Fibroblast of lung (primary cell): ENCODE measurements at regions not wholly inside any gene's neighbourhood (a gene's known extent, or its start where the extent isn't known, plus 50 kb on each side); places are given as distances from the start of the nearest gene placed in this dataset.

Source experiments
- DNase-seq, 2 donors: peaks; one replicate each; pipeline versions ENCODE4 v3.0.0 to v3.0.0-alpha.2; 2010; ENCODE audit warnings: low read depth in 2 of 2
- H2AFZ ChIP-seq: 2 replicates; pipeline ENCODE4 v1.5.1; 2012; ENCODE audit warnings: low read length, control low read depth, inconsistent platforms
- H3K27ac ChIP-seq: 2 replicates; pipeline ENCODE4 v1.5.1; 2011; ENCODE audit warnings: low read length, control low read depth; ENCODE audit not compliant: insufficient read depth
- H3K27me3 ChIP-seq: 2 replicates; pipeline ENCODE4 v1.5.1; 2011; ENCODE audit warnings: mild to moderate bottlenecking, low read length; ENCODE audit not compliant: control insufficient read depth, insufficient read depth
- H3K36me3 ChIP-seq: 2 replicates; pipeline ENCODE4 v1.5.1; 2011; ENCODE audit warnings: low read length; ENCODE audit not compliant: control insufficient read depth, insufficient read depth
- H3K4me1 ChIP-seq: 2 replicates; pipeline ENCODE4 v1.5.1; 2011; ENCODE audit warnings: low read length; ENCODE audit not compliant: control insufficient read depth, insufficient read depth; ENCODE audit errors: extremely low read depth
- H3K4me2 ChIP-seq: 2 replicates; pipeline ENCODE4 v1.5.1; 2011; ENCODE audit warnings: low read length, control low read depth; ENCODE audit not compliant: insufficient read depth; ENCODE audit errors: extremely low read depth
- H3K4me3 ChIP-seq, 4 experiments: fragments of 200-600 bp in 1 of 4; sonication (generic) in 1 of 4; replicated peaks in 1 of 4; 2 replicates each; pipeline ENCODE4 v1.5.1; 2011 to 2016; ENCODE audit warnings: low read length in 4 of 4, low read depth in 3 of 4, mild to moderate bottlenecking in 3 of 4, control low read depth in 2 of 4, inconsistent platforms in 1 of 4, mixed read lengths in 1 of 4; ENCODE audit not compliant: insufficient read depth in 1 of 4; ENCODE audit errors: control extremely low read depth in 1 of 4
- H3K79me2 ChIP-seq: 2 replicates; pipeline ENCODE4 v1.5.1; 2012; ENCODE audit warnings: mild to moderate bottlenecking, low read length, inconsistent platforms; ENCODE audit not compliant: control insufficient read depth, insufficient read depth
- H3K9ac ChIP-seq: 2 replicates; pipeline ENCODE4 v1.5.1; 2011; ENCODE audit warnings: mild to moderate bottlenecking, low read length, control low read depth; ENCODE audit not compliant: insufficient read depth
- H3K9me3 ChIP-seq: 2 replicates; pipeline ENCODE4 v1.5.1; 2012; ENCODE audit warnings: low read depth, low read length; ENCODE audit not compliant: control insufficient read depth, insufficient read depth
- H4K20me1 ChIP-seq: 2 replicates; pipeline ENCODE4 v1.5.1; 2011; ENCODE audit warnings: low read length; ENCODE audit not compliant: control insufficient read depth, insufficient read depth; ENCODE audit errors: extremely low read depth
- EZH2 ChIP-seq: IDR thresholded peaks from 2 replicates; pipeline ENCODE4 v1.5.1; 2012; ENCODE audit warnings: low read length, control low read depth, mild to moderate bottlenecking; ENCODE audit errors: missing control alignments
- TF ChIP-seq, protein P1 (sequence below), 2 donors: IDR thresholded peaks in 1 of 2; conservative IDR thresholded peaks in 1 of 2; 1 replicate in 1 of 2; 2 replicates in 1 of 2; pipeline ENCODE4 v1.5.1; 2011 to 2012; ENCODE audit warnings: low read length in 2 of 2, control low read depth in 1 of 2, inconsistent platforms in 1 of 2, low read depth in 1 of 2, mild to moderate bottlenecking in 1 of 2

DNA sequence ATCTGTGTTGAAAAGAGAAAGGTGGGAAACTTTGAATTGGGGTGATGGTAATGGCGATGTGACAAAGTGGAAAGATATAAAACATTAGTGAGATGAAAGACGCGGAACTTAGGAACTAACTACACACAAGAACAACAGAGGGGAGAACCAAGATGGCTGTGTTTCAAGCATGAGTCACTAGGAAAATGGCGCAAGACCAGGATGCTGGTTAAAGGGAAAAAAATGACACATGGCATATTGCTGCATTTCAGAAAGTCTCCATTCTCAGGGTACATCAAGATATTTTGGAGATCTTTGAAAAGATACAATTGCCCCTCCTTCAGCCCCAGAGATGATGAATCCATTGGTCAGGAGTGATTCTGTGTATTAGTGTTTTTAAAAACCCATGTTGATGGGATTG, 164.4 kb downstream of the FBXO8 start:
- no peak overlapping the region for H3K4me3 ChIP-seq
- no peaks in the 10 kb centered on the region for H4K20me1 ChIP-seq
- H3K27me3 ChIP-seq = no peaks in the 10 kb centered on the region
- no peak overlapping the region for H3K27ac ChIP-seq
- H3K4me2 ChIP-seq = no peak overlapping the region
- H2AFZ ChIP-seq = no peak overlapping the region
- H3K9ac ChIP-seq = no peak overlapping the region
- H3K4me1 ChIP-seq = no peaks in the 10 kb centered on the region
- H3K79me2 ChIP-seq = no peaks in the 10 kb centered on the region
- DNase-seq = peak; percentile 5 to 82
- no peaks in the 10 kb centered on the region for H3K36me3 ChIP-seq
- TF ChIP-seq EZH2 = no peak
- TF ChIP-seq, protein P1, sequence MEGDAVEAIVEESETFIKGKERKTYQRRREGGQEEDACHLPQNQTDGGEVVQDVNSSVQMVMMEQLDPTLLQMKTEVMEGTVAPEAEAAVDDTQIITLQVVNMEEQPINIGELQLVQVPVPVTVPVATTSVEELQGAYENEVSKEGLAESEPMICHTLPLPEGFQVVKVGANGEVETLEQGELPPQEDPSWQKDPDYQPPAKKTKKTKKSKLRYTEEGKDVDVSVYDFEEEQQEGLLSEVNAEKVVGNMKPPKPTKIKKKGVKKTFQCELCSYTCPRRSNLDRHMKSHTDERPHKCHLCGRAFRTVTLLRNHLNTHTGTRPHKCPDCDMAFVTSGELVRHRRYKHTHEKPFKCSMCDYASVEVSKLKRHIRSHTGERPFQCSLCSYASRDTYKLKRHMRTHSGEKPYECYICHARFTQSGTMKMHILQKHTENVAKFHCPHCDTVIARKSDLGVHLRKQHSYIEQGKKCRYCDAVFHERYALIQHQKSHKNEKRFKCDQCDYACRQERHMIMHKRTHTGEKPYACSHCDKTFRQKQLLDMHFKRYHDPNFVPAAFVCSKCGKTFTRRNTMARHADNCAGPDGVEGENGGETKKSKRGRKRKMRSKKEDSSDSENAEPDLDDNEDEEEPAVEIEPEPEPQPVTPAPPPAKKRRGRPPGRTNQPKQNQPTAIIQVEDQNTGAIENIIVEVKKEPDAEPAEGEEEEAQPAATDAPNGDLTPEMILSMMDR (conservative IDR thresholded peaks at IDR 0.05 in 1 of 2, IDR thresholded peaks at IDR 0.05 in 1 of 2; ENCODE audit: low read depth in 1 of 2, low read length in 2 of 2) = no peak
- no peaks in the 10 kb centered on the region for H3K9me3 ChIP-seq

DNA sequence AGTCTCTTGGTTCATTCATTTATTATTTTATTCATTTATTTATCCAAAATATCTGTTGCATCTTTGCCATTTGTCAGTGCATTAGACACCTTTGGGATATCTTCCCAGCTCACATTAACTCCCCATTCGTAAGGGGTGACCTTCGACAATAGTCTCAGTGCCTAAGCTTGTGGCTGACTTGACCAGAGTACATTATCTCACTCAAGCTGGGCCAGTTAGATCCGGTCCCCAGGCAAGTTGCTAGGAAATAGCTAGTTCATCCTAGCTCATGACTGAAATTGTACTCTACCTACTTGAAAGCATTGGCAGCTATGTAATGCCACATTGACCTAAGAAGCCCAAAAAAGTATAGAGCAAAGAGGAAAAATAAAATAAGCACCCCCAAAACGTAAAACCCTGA, 165.3 kb downstream of the FBXO8 start:
- Histone ChIP-seq H3K79me2 (no peaks in the 10 kb centered on the region), H3K9me3 (no peaks in the 10 kb centered on the region), H4K20me1 (no peaks in the 10 kb centered on the region), H3K27me3 (no peaks in the 10 kb centered on the region), H3K27ac (no peak overlapping the region), H2AFZ (no peak overlapping the region), H3K4me3 (no peak overlapping the region), H3K4me1 (no peaks in the 10 kb centered on the region), H3K9ac (no peak overlapping the region), H3K36me3 (no peaks in the 10 kb centered on the region), H3K4me2 (no peak overlapping the region)
- DNase-seq = no peak
- TF ChIP-seq, protein P1 (conservative IDR thresholded peaks at IDR 0.05 in 1 of 2, IDR thresholded peaks at IDR 0.05 in 1 of 2; ENCODE audit: low read depth in 1 of 2, low read length in 2 of 2) = no peak
- no peak for TF ChIP-seq EZH2

DNA sequence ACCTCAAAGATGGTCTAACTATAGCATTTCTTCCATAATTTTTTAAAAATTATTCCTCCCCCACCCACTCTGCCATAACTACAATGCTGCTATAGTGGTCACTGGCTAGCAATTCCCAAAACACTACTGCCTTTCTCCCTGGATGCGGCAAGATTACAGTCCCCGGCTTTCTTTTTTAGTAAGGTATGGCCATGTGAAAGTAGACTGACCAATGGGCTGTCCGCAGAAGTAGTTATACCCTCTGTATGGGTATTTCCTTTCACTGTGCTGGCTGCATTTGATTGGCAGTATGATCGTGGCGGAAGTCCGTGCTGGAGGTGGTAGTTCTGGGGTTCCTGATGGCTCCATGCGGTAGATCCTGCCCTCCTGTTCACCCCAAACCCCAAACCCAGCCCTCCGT, 166.0 kb downstream of the FBXO8 start:
- H2AFZ ChIP-seq = no peak overlapping the region
- no peaks in the 10 kb centered on the region for H3K9me3 ChIP-seq

More for the DNA sequence above, 166.0 kb downstream of the FBXO8 start:
- Histone ChIP-seq H3K36me3 (no peaks in the 10 kb centered on the region), H3K27me3 (no peaks in the 10 kb centered on the region), H3K27ac (no peak overlapping the region), H3K4me3 (no peak overlapping the region), H3K4me2 (no peak overlapping the region), H3K79me2 (no peaks in the 10 kb centered on the region), H3K9ac (no peak overlapping the region), H3K4me1 (no peaks in the 10 kb centered on the region), H4K20me1 (no peaks in the 10 kb centered on the region)
- TF ChIP-seq, protein P1 (conservative IDR thresholded peaks at IDR 0.05 in 1 of 2, IDR thresholded peaks at IDR 0.05 in 1 of 2; ENCODE audit: low read depth in 1 of 2, low read length in 2 of 2) = no peak
- TF ChIP-seq EZH2 = no peak
- DNase-seq = no peak
